ENCODE measurements at regions not wholly inside any gene's neighbourhood (a gene's known extent, or its start where the extent isn't known, plus 50 kb on each side); places are given as distances from the start of the nearest gene placed in this dataset.

DNA sequence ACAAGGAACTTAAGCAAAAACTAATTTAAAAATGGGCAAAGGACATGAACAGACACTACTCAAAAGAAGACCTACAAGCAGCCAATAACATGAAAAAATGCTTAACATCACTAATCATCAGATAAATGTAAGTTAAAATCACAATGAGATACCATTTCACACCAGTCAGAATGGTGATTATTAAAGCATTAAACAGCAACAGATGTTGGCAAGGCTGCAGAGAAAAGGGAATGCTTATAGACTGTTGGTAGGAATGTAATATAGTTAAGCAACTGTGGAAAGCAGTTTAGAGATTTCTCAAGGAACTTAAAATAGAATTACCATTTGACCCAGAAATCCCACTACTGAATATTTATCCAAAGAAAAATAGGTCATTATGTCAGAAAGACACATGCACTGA, 482.2 kb downstream of the SQOR start:
- TF ChIP-seq STAG1 (CRISPR knock-in tag; IDR thresholded peaks at IDR 0.05) (no peak), NR3C1 (CRISPR knock-in tag; IDR thresholded peaks at IDR 0.05) (no peak), JUND (CRISPR knock-in tag; IDR thresholded peaks at IDR 0.05) (no peak), PAF1 (CRISPR knock-in tag; IDR thresholded peaks at IDR 0.05) (no peak), ZNF230 (CRISPR knock-in tag; IDR thresholded peaks at IDR 0.05) (no peak), TOE1 (CRISPR knock-in tag; IDR thresholded peaks at IDR 0.05) (no peak), SP2 (CRISPR knock-in tag; IDR thresholded peaks at IDR 0.05) (no peak), ZFP41 (CRISPR knock-in tag; IDR thresholded peaks at IDR 0.05; ENCODE audit: borderline replicate concordance) (no peak)
- TF ChIP-seq, protein P1, sequence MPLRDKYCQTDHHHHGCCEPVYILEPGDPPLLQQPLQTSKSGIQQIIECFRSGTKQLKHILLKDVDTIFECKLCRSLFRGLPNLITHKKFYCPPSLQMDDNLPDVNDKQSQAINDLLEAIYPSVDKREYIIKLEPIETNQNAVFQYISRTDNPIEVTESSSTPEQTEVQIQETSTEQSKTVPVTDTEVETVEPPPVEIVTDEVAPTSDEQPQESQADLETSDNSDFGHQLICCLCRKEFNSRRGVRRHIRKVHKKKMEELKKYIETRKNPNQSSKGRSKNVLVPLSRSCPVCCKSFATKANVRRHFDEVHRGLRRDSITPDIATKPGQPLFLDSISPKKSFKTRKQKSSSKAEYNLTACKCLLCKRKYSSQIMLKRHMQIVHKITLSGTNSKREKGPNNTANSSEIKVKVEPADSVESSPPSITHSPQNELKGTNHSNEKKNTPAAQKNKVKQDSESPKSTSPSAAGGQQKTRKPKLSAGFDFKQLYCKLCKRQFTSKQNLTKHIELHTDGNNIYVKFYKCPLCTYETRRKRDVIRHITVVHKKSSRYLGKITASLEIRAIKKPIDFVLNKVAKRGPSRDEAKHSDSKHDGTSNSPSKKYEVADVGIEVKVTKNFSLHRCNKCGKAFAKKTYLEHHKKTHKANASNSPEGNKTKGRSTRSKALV (CRISPR knock-in tag; IDR thresholded peaks at IDR 0.05) = no peak
- TF ChIP-seq, protein P2, sequence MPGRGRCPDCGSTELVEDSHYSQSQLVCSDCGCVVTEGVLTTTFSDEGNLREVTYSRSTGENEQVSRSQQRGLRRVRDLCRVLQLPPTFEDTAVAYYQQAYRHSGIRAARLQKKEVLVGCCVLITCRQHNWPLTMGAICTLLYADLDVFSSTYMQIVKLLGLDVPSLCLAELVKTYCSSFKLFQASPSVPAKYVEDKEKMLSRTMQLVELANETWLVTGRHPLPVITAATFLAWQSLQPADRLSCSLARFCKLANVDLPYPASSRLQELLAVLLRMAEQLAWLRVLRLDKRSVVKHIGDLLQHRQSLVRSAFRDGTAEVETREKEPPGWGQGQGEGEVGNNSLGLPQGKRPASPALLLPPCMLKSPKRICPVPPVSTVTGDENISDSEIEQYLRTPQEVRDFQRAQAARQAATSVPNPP (CRISPR knock-in tag; IDR thresholded peaks at IDR 0.05) = no peak
- TF ChIP-seq, protein P3, sequence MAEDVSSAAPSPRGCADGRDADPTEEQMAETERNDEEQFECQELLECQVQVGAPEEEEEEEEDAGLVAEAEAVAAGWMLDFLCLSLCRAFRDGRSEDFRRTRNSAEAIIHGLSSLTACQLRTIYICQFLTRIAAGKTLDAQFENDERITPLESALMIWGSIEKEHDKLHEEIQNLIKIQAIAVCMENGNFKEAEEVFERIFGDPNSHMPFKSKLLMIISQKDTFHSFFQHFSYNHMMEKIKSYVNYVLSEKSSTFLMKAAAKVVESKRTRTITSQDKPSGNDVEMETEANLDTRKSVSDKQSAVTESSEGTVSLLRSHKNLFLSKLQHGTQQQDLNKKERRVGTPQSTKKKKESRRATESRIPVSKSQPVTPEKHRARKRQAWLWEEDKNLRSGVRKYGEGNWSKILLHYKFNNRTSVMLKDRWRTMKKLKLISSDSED (CRISPR knock-in tag; IDR thresholded peaks at IDR 0.05) = no peak
